NCI-H1105 (cell line): ENCODE measurements at regions not wholly inside any gene's neighbourhood (a gene's known extent, or its start where the extent isn't known, plus 50 kb on each side); places are given as distances from the start of the nearest gene placed in this dataset.
"Not testable (repeated sequence)": the region's sequence is repeated elsewhere in the genome, so short reads cannot be mapped to it uniquely, and the experiment has no call there.

Source experiments
- DNase-seq: peaks from one replicate; lab custom pipeline; 2025; lab: John Stamatoyannopoulos, UW

DNA sequence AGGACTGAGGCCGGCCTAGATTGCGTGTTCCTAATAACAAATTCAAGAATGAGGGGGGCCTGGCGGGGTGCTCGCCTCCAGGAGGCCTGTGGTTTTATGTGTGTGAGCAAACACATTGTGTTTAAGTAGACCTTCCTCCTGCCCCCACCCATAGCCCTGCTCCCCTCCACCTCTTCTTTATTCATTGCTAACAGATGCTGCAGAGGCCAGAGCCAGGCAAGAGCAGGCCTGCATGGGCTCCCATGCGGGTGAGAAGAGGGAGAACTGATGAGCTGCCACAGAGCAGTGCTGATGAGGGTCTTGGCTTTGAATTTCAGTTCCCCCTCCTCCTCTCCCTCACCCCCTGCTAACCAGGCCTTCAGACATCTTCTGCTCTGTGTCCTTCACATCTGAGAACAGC is 154.6 kb downstream of the OSR1 start:
- DNase-seq: no peak

DNA sequence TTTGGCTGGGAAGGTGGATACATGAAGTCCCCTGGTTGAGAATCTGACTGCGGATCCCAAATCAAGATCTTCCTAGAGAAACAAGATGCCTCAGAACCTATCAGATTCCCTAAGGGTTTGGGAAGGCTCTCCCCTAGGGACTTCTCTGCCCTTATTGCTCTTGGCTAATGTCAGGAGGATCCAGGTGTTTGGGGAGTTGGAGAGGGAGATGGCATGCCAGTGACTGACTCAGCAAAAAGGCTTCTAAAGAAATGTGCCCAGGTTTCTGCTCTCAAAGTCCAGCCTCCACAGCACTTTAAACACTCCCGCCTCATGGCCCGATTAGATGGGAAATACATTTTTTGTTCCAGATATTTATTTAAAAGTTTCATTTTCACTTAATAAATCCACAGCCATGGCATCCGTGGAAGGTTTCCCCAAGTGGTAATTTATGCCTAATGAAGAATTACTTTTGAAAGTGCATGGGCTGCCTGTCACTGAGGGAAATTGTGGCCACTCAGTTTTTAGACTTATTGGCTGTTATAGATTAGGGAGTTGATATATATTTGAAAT is 156.4 kb downstream of the OSR1 start:
- no peak for DNase-seq

DNA sequence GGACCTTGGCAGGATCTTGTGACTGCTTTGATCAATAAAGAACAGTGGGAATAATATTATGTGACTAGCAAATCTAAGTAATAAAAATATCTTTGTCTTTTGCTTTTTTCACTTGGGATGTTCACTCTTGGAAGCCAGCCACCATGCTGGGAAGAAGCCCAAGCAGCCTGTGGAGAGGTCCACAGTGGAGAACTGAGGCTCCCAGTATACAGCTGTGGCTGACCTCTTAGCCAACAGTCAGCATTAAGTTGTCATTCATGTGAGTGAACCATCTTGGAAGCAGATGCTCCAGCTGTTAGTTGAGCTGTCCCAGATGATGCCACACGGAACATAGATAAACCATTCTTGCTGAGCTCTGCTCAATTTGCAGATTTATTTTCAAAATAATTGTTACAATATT is 160.0 kb downstream of the OSR1 start:
- no peak for DNase-seq

DNA sequence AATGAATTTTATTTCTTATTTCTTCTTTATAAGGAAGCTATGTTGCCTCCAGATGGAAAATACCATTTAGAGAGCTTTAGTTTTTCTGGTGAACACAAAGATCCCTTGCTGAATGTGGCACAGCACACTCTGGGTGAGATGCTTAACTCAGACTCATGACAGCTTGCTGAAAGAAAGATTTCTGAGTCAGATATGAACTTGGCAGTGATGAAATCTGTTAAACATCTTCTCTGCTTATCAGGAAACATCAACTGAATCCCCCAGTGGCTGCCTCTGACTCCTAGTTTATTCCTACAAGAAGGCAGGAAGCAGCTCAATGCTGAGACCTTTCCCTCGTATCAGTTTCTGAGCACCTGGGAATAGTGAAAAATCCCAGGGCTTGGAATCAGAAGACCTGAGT is 162.8 kb downstream of the OSR1 start:
- no peak for DNase-seq

DNA sequence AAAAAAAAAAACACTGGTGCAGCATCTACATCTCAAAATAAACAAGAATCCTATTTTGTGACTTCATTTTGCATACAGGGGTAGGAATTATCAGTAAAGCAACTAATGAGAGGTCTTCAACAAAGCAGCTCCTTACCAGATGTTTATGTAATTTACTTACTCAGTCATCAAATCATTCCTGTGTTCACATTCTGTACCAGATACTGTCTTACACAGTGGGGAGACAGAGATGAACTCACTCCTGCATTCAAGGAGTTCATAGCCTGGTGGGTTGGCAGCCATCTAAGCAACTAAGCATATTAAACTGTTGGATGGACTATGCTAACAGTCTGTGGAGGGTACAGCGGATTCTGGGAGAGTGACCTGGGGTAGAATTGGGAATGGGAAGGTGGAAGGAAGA is 169.0 kb downstream of the OSR1 start:
- DNase-seq: no peak

DNA sequence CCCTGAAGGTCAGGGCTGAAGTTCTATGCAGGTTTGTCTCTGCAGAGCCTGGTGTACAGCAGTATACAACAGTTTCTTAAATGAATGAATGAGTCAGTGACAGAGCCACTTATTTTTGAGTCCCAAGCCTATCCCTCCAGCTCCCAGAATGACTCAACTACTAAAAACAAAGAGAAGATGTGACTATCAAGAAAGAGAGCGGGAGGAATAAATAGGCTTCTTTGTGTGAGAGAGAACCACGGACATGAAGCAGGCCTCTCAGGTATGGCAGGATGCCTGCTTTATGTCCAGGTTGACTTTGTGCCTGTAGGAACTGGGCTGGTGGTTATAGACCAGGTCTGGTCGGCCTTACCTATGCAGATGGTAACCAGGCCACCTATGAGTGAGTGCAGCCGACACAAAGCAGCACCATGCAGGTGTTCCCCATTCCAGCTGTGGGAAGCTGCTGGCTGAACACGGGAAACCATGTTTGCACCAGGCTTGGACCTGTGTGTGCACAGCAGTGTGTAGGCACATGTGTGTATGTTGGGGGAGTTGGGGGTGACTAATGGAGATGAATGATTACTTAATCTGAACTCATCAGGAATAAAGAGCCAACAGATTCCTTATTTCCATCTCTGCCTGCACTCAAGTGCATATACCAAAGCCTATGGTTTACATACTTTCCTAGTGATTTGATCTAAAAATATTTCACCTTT is 171.0 kb downstream of the OSR1 start:
- no peak for DNase-seq

DNA sequence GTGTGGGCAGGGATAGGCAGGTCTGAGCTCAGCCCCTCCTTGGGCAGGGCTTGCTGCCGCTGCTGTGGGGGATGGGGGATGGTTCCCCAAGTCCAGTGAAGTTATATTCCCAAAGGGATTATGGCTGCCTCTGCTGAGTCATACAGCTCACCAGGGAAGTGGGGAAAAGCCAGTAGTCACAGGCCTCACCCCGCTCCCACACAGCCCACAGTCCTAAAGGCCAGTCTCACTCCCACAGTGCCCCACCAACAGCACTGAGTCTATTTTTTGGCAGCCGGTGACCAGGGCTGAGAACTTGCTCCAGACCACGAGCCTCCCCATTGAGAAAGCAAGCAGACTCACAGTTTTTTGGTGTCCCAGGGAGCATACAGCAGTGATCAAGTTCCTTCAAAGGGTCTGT is 173.3 kb downstream of the OSR1 start:
- no peak for DNase-seq

DNA sequence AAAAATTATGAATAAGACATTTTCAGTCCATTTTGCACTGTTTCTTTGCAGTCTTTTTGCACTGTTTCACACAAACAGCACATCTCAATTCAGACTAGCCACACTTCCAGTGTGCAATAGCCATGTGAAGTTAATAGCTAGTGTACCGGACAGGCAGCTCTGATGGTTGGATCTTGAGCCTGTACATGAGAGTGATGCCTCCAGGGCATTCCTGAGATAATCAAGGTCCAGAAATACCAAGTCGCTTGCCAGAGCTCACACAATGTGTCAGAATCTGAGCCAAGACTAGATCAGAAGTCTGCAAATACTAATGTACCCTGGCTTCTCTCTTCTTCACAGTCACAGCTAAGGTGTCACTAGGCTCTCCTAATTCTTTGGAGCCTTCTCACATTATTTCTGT is 180.2 kb downstream of the OSR1 start:
- DNase-seq: no peak

DNA sequence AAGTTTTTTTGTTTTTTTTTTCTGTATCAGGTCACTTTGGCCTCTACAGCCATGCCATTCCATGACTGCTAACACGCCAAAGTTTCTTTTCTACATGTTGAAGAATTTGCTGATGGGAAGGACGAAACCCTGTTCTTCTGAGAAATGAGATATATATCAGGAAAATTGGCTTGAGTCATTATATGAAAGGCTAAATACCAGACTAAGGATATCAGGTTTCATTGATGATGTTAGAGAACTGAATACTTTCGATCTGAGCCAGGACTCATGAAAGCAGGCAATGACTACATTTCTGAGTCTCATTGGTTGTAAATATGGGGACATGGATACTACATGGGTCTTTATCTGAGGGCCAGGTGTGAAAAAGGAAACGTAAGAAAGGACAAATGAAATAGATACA is 181.4 kb downstream of the OSR1 start:
- DNase-seq: no peak

DNA sequence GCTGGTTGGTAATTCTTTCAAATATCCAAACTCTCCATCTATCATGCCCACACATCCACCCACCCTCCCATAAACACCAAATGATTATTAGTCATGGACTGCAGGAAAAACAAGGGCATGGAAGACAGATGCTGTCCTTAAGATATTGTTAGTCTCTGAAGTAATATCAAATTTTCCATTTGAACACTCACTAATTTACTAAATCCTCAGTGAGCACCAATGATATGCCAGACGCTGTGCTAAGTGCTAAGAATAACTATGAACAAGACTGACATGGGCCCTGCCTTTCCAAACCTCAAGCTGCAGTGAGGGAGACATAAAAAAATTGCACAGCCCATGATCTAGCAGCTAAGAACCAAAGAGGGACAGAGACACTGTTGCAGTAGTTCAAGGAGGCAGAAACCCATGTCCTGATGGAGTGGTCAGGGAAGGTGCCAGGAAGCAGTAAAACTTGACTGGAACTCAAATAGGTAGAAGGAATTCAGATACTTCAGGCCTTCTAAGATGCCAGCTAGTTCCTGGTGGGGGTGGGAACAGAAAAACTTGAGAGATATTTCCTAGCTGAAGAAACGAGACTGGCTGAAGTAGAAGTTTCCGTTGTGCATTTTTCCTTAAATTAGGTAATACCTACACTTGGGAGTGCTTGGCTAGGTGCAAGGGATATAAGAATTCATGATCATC is 182.1 kb downstream of the OSR1 start:
- no peak for DNase-seq

DNA sequence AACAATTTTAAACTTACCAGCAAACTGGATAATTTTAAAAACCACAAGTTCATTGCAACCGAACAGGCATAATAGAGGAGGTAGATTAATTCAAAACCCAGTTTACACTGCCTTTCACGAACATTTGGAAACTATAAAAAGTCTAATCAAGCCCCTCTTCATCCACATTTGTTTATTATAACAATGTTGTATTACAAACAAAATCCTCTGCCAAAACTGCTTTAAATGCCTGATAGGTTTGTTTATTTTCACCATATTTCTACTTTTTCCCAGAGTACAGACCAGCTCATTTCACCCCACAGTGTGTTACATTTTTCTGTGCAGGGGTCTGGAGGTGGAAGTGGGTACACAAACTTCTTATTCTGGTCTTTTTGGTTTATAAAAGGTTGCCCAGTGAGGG is 184.2 kb downstream of the OSR1 start:
- no peak for DNase-seq

DNA sequence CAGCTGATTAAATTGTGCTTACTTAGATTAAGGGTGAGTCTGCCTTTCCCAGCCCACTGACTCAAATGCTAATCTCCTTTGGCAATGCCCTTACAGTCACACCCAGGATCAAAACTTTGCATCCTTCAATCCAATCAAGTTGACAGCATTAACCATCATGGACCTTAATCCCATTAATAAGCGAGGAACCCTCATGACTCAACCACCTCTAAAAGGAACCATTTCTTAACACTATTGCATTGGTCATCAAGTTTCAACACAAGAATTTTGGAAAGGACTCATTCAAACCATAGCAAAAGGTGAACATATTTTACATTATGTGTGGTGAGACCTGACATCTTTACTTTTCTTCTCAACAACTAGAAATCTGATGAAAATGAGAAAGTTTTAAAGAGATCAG is 187.0 kb downstream of the OSR1 start:
- no peak for DNase-seq

DNA sequence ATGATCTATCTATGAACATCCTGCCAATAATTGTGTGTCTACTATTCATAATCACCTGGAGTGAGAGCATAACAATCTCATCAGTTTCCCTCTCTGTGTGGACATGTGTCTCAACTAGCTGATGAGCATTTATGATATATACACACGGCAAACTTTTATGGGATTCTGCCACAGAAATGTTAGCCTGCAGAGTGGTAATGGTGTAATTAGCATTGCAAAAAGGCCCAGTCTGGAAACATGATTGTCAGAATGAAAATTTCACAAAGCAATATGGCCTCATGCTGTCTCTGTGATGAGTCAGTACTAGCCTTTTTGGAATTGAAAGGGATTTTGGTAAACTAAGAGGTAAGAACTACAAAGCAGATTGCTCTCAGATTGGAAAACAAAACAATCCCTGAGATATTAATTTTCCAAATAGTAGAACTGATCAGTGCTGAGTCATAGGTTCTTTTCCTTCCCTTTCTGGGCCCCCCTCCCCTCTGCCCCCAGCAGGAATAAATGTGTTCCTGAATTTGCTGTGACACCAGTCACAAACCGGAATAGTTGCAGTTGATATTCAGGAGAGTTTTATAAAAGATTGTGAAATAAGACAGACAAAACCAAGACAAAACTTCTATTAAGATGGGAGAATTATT is 189.2 kb downstream of the OSR1 start:
- DNase-seq: no peak

DNA sequence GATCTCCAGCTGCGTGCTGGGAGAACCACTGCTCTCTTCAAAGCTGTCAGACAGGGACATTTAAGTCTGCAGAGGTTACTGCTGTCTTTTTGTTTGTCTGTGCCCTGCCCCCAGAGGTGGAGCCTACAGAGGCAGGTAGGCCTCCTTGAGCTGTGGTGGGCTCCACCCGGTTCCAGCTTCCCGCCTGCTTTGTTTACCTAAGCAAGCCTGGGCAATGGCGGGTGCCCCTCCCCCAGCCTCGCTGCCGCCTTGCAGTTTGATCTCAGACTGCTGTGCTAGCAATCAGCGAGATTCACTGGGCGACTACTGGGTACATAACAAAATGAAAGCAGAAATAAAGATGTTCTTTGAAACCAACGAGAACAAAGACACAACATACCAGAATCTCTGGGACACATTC is 194.3 kb downstream of the OSR1 start:
- DNase-seq: not testable (repeated sequence)

DNA sequence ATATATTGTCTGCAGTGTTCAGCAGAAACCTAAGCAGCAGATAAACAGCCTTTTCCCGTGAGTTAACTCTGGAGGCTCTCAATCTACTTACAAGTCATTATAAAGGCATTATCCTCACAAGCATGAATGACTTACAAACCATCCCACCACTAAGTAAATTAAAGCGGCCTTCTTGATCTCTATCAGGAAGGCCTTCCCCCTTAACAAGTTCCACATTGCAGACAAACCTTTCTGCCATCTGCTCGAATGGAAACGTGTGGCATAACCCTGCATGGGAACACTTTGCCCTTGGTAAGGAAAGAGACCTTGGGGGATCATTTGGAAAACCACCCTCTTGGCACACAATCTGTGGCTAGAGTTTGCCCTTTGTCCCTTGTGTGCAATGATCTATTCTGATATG is 199.5 kb downstream of the OSR1 start:
- DNase-seq: no peak

DNA sequence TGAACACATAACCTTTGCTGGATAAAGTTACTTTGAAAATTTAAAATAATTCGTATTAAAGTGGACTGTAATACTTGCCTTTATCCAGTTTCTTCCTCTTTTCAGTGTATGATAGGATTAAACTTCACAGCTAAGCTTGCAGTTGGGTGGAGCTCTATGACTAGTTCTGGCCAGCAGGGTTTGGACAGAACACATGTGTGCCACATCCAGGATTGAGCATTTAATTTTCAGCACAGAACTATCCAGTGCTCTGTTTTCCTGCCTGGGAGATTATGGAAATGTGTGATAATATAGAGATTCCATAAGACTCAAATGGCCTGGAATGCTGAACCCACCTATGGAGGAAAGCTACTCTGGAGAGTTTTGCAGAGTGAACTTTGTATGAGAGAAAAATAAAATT is 200.2 kb downstream of the OSR1 start:
- DNase-seq: no peak

DNA sequence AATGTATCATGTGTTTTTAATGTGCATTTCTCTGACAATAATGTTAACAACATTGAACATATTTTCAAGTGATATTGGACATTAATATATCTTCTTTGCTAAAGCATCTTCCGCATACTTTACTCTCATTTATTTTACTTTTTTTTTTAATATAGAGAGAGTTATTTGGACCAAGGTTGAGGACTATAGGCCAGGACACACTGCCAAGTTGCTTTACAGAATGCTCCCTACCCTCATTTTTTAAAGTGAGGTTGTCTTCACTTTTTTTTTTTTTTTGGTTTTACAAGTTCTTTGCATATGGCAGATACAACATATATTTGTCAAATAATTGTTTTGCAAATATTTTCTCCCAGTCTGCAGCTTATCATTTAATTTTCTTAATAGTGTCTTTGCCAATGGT is 201.8 kb downstream of the OSR1 start:
- DNase-seq: no peak

DNA sequence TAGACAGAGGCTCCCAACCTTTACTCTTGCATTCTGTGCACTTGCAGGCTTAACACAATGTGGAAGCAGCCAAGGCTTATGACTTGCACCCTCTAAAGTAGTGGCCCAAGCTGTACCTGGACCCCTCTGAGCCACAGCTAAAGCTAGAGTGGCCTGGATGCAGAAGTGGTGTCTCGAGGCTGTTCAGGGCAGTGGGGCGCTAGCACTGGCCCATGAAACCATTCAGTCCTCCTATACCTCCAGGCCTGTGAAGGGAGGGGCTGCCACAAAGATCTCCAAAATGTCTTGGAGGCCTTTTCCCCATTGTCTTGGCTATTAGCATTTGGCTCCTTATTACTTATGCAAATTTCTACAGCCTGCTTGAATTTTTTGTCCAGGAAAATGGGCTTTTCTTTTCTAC is 207.7 kb downstream of the OSR1 start:
- no peak for DNase-seq

DNA sequence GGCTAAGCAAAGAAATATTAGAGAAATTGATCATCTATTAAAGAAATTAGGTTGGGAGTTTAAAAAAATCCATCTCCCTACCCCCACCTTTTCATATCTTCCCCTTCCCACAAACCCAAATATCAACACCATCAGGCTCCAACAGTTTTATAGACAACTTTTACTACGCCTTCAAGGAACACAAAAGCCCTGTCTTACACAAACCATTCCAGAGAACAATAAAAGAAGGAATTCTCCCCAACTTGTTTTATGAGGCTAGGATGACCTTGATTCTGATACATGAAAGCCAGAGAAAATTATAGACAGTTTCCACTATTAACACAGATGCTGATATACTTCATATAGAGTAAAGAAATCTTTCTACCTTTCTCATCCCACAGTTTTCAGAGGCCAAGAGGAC is 211.6 kb downstream of the OSR1 start:
- DNase-seq: no peak

DNA sequence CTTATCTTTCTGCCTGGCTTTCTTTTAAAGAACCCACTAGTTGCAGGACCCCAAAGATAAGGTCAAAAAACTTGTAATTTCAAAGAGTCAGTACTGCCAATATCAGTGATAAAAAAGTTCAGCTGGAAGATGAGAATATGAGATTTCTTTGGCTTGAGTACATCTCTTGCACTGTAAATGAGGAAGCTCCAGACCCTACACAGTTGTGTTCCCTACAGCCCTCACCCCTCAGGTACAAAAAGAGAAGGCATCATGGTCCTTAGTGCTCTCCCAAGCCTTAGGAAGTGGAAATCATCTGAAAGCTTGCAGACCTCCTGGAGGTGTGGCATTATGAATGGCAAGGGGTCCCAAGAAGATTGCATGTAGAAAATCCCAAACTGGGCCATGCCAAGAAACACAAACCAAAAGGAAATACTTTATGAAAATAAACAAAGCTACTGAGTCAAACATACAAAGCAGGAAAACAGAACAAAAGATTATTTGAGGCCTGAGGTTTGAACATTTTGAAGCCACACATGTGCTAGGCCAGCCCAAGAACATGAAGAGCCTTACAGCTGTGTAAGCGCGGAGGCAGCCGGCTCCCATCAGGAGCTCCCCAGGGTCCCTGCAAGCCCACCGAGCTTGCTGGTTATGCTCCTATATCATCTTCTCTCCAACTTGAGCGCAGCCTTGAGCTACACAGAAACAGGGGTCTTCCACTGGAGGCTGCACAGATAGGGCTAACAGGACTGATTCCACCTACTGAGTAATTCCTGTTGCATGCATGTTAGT is 217.0 kb downstream of the OSR1 start:
- no peak for DNase-seq

DNA sequence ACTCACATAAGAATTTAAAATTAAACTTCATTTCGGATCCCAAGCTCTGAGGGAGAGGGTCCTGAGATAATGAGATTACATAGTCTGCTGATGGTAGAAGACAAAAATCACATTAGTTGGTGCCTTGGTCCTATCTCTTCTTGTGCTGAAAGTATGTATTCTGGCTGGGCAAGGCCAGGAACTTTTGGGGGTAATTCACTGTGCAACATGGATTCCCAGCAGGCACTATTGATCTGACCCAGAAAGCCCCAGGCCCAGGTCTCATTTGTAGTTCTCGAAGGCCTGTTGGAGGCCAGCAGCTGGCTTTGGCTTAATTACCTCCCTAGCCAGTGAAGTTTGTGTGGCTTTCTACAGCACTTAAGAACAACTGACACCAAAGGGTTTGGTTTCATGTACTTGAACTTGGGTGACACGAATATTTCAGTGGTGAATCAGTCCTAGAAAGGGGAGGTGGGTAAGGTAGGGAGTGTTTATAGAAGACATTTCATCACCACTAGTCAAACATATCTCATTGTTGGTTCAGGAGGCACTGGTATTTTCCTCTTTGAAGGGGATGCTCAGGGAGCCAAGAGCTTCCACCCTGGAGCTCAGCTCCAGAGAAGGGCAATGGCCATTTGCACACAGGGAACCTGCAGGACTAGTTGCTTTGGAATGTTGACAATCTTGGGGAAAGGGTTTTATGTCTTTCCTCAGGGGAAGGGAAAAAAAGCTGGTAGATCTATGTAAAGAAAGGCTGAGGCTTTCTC is 217.8 kb downstream of the OSR1 start:
- no peak for DNase-seq

DNA sequence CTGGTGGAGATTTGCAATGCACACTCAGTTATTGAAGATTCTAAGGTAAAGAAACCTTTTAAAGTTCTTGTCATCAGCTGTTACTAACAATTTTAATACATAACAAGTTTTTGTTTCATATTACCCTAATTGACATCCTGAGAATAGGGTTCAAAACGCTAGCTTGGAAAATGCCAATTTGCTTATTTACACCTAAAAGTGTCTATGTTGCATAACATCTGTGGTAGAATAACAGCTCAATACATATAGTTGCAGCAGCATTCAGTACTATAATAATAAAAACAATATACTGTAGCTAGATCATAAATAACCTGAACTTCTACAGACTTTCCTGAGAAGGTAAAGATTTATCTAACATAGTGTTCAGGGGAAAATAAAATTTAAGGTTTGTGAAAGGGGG is 219.0 kb downstream of the OSR1 start:
- DNase-seq: no peak
